Endodermal cell (in vitro differentiated cells): ENCODE measurements at regions not wholly inside any gene's neighbourhood (a gene's known extent, or its start where the extent isn't known, plus 50 kb on each side); places are given as distances from the start of the nearest gene placed in this dataset.

Experiments
- DNase-seq: peaks from one replicate; pipeline ENCODE4 v3.0.0-alpha.2; 2017
- H3K27ac ChIP-seq: 2 replicates; pipeline ENCODE4 v1.5.1; 2013; ENCODE audit warnings: mild to moderate bottlenecking, low read depth, low read length, moderate library complexity
- H3K27me3 ChIP-seq: 2 replicates; pipeline ENCODE4 v1.6.1; 2013; ENCODE audit warnings: mild to moderate bottlenecking, low read length, moderate library complexity; ENCODE audit not compliant: insufficient read depth, control insufficient read depth, poor library complexity, severe bottlenecking
- H3K36me3 ChIP-seq: 2 replicates; pipeline ENCODE4 v1.7.0; 2013; ENCODE audit warnings: mild to moderate bottlenecking, low read length, moderate library complexity; ENCODE audit not compliant: control insufficient read depth, insufficient read depth
- H3K4me1 ChIP-seq: one replicate; pipeline ENCODE4 v1.7.0; 2013; ENCODE audit warnings: low read length; ENCODE audit not compliant: control insufficient read depth, insufficient read depth
- H3K4me3 ChIP-seq: 2 replicates; pipeline ENCODE4 v1.5.1; 2013; ENCODE audit warnings: mild to moderate bottlenecking, low read length, moderate library complexity
- H3K9ac ChIP-seq: 2 replicates; pipeline ENCODE4 v1.6.1; 2013; ENCODE audit warnings: mild to moderate bottlenecking, low read length, moderate library complexity; ENCODE audit not compliant: poor library complexity, severe bottlenecking; ENCODE audit errors: extremely low read depth
- H3K9me3 ChIP-seq: 2 replicates; pipeline ENCODE4 v1.6.1; 2013; ENCODE audit warnings: mild to moderate bottlenecking, low read length, moderate library complexity; ENCODE audit not compliant: control insufficient read depth
- H3K27ac Mint-ChIP-seq: 2 replicates; pipeline ENCODE4 v1.8.0; 2020; ENCODE audit warnings: mixed read lengths
- H3K27me3 Mint-ChIP-seq: 2 replicates; pipeline ENCODE4 v1.8.0; 2021; ENCODE audit warnings: mild to moderate bottlenecking, mixed read lengths; ENCODE audit not compliant: insufficient read depth
- H3K36me3 Mint-ChIP-seq: 2 replicates; pipeline ENCODE4 v1.8.0; 2020; ENCODE audit warnings: low read depth, mixed read lengths
- H3K4me1 Mint-ChIP-seq: 2 replicates; pipeline ENCODE4 v1.8.0; 2020; ENCODE audit warnings: mixed read lengths
- H3K4me3 Mint-ChIP-seq: 2 replicates; pipeline ENCODE4 v1.8.0; 2020; ENCODE audit warnings: mild to moderate bottlenecking, moderate library complexity, mixed read lengths
- H3K9me3 Mint-ChIP-seq: 2 replicates; pipeline ENCODE4 v1.8.0; 2020; ENCODE audit warnings: mild to moderate bottlenecking, mixed read lengths
- WGBS, 2 experiments: methylation state at CpG; one replicate each; pipeline versions ENCODE4 v1.1.5 to v1.1.7; 2013; ENCODE audit warnings: missing lambda C conversion rate in 2 of 2, mixed read lengths in 1 of 2; ENCODE audit not compliant: insufficient coverage in 1 of 2, insufficient read length in 1 of 2; 5-methylcytosine and 5-hydroxymethylcytosine counted together
- TF ChIP-seq, protein P1 (sequence below): fragments of 200-600 bp; sonication (generic); conservative IDR thresholded peaks from 2 replicates; pipeline ENCODE4 v1.5.0; 2021; ENCODE audit warnings: antibody characterized with exemption, mild to moderate bottlenecking

DNA sequence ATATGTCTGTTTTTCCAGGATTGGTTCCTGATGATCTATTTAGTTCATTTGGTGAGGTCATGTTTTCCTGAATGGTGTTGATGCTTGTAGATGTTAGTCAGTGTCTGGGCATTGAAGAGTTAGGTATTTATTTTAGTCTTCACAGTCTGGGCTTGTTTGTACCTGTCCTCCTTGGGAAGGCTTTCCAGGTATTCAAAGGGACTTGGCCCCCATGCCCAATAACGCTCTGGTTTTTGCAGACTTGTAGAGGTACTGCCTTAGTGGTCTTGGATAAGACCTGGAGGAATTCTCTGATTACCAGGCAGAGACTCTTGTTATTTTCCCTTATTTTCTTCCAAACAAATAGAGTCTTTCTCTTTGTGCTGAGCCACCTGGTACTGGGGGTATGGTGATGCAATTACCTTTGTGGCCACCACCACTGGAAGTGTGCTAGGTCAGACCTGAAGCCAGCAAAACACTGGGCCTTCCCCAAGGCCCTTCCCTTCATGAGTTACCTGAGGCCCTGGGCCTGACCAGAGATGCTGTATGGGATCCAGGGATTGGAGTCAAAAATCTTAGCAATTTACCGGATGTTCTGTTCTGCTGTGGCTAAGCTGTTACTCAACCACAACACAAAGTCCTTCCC is 63.3 kb upstream of the RXFP1 start:
- H3K4me1 ChIP-seq: no peaks in the 10 kb centered on the region
- H3K36me3 ChIP-seq: no peaks in the 10 kb centered on the region
- H3K4me3 Mint-ChIP-seq: no peak overlapping the region
- H3K27ac ChIP-seq: no peak overlapping the region
- H3K9ac ChIP-seq: no peak overlapping the region
- WGBS, 2 experiments: 94 to 100% methylated on average over 1 to 2 of the region's 2 CpGs
- H3K36me3 Mint-ChIP-seq: no peaks in the 10 kb centered on the region
- H3K27ac Mint-ChIP-seq: no peak overlapping the region
- DNase-seq: no peak
- TF ChIP-seq, protein P1, sequence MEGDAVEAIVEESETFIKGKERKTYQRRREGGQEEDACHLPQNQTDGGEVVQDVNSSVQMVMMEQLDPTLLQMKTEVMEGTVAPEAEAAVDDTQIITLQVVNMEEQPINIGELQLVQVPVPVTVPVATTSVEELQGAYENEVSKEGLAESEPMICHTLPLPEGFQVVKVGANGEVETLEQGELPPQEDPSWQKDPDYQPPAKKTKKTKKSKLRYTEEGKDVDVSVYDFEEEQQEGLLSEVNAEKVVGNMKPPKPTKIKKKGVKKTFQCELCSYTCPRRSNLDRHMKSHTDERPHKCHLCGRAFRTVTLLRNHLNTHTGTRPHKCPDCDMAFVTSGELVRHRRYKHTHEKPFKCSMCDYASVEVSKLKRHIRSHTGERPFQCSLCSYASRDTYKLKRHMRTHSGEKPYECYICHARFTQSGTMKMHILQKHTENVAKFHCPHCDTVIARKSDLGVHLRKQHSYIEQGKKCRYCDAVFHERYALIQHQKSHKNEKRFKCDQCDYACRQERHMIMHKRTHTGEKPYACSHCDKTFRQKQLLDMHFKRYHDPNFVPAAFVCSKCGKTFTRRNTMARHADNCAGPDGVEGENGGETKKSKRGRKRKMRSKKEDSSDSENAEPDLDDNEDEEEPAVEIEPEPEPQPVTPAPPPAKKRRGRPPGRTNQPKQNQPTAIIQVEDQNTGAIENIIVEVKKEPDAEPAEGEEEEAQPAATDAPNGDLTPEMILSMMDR: no peak
- H3K4me1 Mint-ChIP-seq: no peaks in the 10 kb centered on the region
- no peaks in the 10 kb centered on the region for H3K27me3 ChIP-seq
- no peak overlapping the region for H3K4me3 ChIP-seq
- H3K27me3 Mint-ChIP-seq: no peaks in the 10 kb centered on the region
- no peaks in the 10 kb centered on the region for H3K9me3 Mint-ChIP-seq
- H3K9me3 ChIP-seq: no peaks in the 10 kb centered on the region

DNA sequence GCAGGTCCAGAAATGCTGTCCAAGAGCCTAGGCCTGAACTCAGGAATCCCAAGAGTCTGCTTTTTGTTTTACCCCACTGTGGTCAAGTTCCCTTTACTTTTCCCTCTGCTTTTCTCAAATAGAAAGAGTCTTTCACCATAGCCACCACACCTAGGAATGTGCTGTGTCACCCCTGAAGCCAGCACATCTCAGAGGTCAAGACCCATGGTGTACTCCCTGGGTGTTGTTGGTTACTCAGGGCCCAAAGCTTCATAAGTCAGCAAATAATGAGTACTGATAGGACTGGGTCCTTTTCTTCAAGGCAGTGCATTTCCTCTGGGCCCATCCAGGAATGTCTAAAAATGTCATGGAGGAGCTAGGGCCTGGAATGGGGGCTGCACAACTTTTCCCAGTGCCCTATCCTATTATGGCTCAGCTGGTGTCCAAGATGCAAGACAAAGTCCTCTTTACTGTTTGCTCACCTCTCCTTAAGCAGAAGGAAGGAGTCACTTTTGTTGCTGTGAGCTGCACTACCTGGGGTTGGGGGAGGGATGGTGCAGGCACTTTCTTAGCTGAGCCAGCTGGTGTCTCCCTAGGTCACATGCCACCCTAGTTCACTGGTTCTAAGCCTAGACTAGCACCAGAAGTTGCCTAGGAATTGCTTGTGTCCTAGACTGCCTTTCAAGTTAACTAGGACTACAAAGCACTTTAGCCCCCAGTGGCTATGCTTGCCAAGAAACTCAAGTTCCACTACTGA is 62.4 kb upstream of the RXFP1 start:
- no peak overlapping the region for H3K4me3 Mint-ChIP-seq
- no peaks in the 10 kb centered on the region for H3K27me3 Mint-ChIP-seq
- Histone ChIP-seq H3K27me3 (no peaks in the 10 kb centered on the region), H3K9ac (no peak overlapping the region), H3K36me3 (no peaks in the 10 kb centered on the region), H3K4me3 (no peak overlapping the region), H3K9me3 (no peaks in the 10 kb centered on the region), H3K4me1 (no peaks in the 10 kb centered on the region), H3K27ac (no peak overlapping the region)
- peak overlapping the region; percentile 60 for H3K27ac Mint-ChIP-seq
- no peaks in the 10 kb centered on the region for H3K4me1 Mint-ChIP-seq
- no peaks in the 10 kb centered on the region for H3K36me3 Mint-ChIP-seq
- TF ChIP-seq, protein P1: no peak
- no peaks in the 10 kb centered on the region for H3K9me3 Mint-ChIP-seq
- peak; percentile 37 for DNase-seq

DNA sequence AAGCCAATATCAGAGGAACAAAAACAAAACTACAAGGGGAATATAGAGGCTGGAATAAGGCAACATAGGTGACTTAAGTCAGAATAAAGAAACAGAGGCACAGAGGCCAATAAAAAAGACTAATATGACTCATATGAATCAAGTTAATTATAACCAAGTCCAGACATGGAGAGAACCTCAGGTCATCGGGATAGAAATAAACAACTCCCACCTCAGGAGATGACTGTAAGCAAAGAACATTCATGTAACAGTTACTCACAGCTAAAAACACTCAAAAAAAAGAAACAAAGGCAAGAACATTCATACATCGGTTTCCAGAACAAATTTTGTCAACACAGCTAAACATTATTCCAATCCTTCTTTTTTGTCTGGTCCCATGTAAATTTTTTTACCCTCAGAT is 60.3 kb upstream of the RXFP1 start:
- no peak overlapping the region for H3K4me3 ChIP-seq
- H3K9me3 ChIP-seq: no peaks in the 10 kb centered on the region
- no peaks in the 10 kb centered on the region for H3K36me3 ChIP-seq
- WGBS, 2 experiments: 79 to 100% methylated on average over 2 of the region's 2 CpGs
- H3K9ac ChIP-seq: no peak overlapping the region
- TF ChIP-seq, protein P1: no peak
- H3K4me1 ChIP-seq: no peaks in the 10 kb centered on the region
- no peak for DNase-seq
- no peak overlapping the region for H3K27ac ChIP-seq
- no peaks in the 10 kb centered on the region for H3K27me3 Mint-ChIP-seq
- H3K9me3 Mint-ChIP-seq: no peaks in the 10 kb centered on the region
- H3K27ac Mint-ChIP-seq: no peak overlapping the region
- no peak overlapping the region for H3K4me3 Mint-ChIP-seq
- no peaks in the 10 kb centered on the region for H3K36me3 Mint-ChIP-seq
- no peaks in the 10 kb centered on the region for H3K27me3 ChIP-seq
- H3K4me1 Mint-ChIP-seq: no peaks in the 10 kb centered on the region
